BLaER1 treated with 17β-estradiol and CSF1 and Interleukin-3, amounts not matched to agents 10 nM and 100 nM (cell line): ENCODE measurements at regions not wholly inside any gene's neighbourhood (a gene's known extent, or its start where the extent isn't known, plus 50 kb on each side); places are given as distances from the start of the nearest gene placed in this dataset.

Experiments
- H3K27ac ChIP-seq, 11 experiments: shearing (Covaris generic); formaldehyde crosslinking; 2 replicates each; pipeline ENCODE4 v1.8.1; 2022
- H3K27me3 ChIP-seq, 11 experiments: shearing (Covaris generic); formaldehyde crosslinking; 2 replicates each; pipeline ENCODE4 v1.8.1; 2022
- H3K36me3 ChIP-seq, 11 experiments: shearing (Covaris generic); formaldehyde crosslinking; 2 replicates each; pipeline ENCODE4 v1.8.1; 2022
- H3K4me1 ChIP-seq, 10 experiments: shearing (Covaris generic); formaldehyde crosslinking; 2 replicates each; pipeline ENCODE4 v1.8.1; 2022
- H3K4me2 ChIP-seq, 11 experiments: shearing (Covaris generic); formaldehyde crosslinking; 2 replicates each; pipeline ENCODE4 v1.8.1; 2022
- H3K4me3 ChIP-seq, 10 experiments: shearing (Covaris generic); formaldehyde crosslinking; 2 replicates each; pipeline ENCODE4 v1.8.1; 2022
- H3K9ac ChIP-seq, 11 experiments: shearing (Covaris generic); formaldehyde crosslinking; 2 replicates each; pipeline ENCODE4 v1.8.1; 2022
- H3K9me3 ChIP-seq, 11 experiments: shearing (Covaris generic); formaldehyde crosslinking; replicated peaks in 1 of 11; 2 replicates each; pipeline ENCODE4 v1.8.1; 2022
- H4K20me1 ChIP-seq, 11 experiments: shearing (Covaris generic); formaldehyde crosslinking; 2 replicates each; pipeline ENCODE4 v1.8.1; 2022
- Cebpa-rat ChIP-seq, 11 experiments: shearing (Covaris generic); IDR thresholded peaks; 2 replicates each; pipeline ENCODE4 v1.8.1; 2022

GRCh38 chr21:28719723-28720122 lies 273.0 kb downstream of the LTN1 start:
- TF ChIP-seq Cebpa-rat (IDR thresholded peaks at IDR 0.05) = no peak

DNA sequence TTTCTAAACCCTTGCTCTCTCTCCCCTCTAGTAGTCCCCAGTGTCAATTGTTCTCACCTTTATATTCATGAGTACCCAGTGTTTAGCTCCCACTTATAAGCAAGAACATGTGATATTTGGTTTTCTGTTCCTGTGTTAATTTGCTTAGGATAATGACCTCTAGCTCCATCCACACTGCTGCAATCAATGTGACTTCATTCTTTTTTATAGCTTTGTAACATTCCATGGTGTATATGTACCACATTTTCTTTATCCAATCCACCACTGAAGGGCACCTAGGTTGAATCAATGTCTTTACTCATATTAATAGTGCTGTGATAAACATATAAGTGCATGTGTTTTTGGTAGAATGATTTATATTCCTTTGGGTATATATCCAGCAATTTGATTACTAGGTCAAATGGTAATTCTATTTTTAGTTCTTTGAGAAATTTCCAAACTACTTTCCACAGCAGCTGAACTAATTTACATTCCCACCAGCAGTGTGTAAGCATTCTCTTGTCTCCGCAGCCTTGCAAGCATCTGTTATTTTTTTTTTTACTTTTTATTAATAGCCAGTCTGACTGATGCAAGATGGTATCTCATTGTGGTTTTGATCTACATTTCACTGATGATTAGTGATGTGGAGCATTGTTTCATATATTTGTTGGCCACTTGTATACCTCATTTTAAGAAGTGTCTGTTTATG lies 277.8 kb downstream of the LTN1 start:
- Histone ChIP-seq H3K27ac (peak overlapping the region in 10 of 11 experiments; percentile 25 to 73 (median 58); a peak in 17 of 22 replicates), H3K4me3 (no peak overlapping the region), H3K4me1 (peaks cover 9 to 21% (median 17%) of the 10 kb centered on the region in 10 experiments; a peak in 17 of 20 replicates), H3K9me3 (peaks cover 18 to 42% (median 30%) of the 10 kb centered on the region in 11 experiments), H3K27me3 (no peaks in the 10 kb centered on the region), H3K9ac (peak overlapping the region in 1 of 11 experiments; percentile 12; a peak in 2 of 22 replicates), H3K4me2 (peak overlapping the region; percentile 25 to 58 (median 33); a peak in 20 of 22 replicates), H4K20me1 (no peaks in the 10 kb centered on the region), H3K36me3 (no peaks in the 10 kb centered on the region)
- TF ChIP-seq Cebpa-rat (IDR thresholded peaks at IDR 0.05) = no peak

More at GRCh38 chr21:28719723-28720122, 273.0 kb downstream of the LTN1 start:
- H3K27ac ChIP-seq = no peak overlapping the region
- H3K4me3 ChIP-seq = no peak overlapping the region
- no peaks in the 10 kb centered on the region for H3K36me3 ChIP-seq
- no peaks in the 10 kb centered on the region for H3K27me3 ChIP-seq
- no peak overlapping the region for H3K9ac ChIP-seq
- H4K20me1 ChIP-seq = no peaks in the 10 kb centered on the region
- no peak overlapping the region for H3K4me2 ChIP-seq
- peaks cover 18 to 45% (median 27%) of the 10 kb centered on the region in 11 experiments for H3K9me3 ChIP-seq
- H3K4me1 ChIP-seq = peaks cover 6 to 19% (median 10%) of the 10 kb centered on the region in 10 experiments; a peak in 17 of 20 replicates

- no peak for TF ChIP-seq Cebpa-rat (IDR thresholded peaks at IDR 0.05)
- Histone ChIP-seq H3K36me3 (no peaks in the 10 kb centered on the region), H3K4me2 (no peak overlapping the region), H3K27ac (no peak overlapping the region), H4K20me1 (no peaks in the 10 kb centered on the region), H3K4me1 (peaks cover 9 to 24% (median 17%) of the 10 kb centered on the region in 10 experiments; a peak in 17 of 20 replicates), H3K27me3 (no peaks in the 10 kb centered on the region), H3K9ac (no peak overlapping the region), H3K9me3 (peaks cover 8 to 21% (median 14%) of the 10 kb centered on the region in 11 experiments; a peak in 17 of 22 replicates), H3K4me3 (no peak overlapping the region)
Measured at GRCh38 chr21:28712411-28712810, 280.3 kb downstream of the LTN1 start.

DNA sequence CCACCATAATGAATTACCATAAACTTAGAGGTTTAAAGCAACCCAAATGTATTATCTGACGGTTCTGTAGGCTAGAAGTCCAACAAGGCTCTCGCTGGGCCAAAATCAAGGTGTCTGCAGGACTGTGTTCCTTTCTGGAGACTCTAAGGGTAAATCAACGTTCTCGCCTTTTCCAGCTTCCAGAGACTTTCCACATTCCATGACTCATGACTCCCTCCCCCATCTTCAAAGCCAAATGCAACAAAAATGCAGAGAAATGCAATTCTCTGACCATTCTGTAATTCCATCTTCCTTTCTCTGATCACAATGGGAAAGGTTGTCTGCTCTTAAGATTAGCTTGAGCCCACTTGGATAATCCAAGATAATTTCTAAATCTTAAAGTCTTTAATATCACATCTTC lies 287.1 kb downstream of the LTN1 start:
- Histone ChIP-seq H3K36me3 (no peaks in the 10 kb centered on the region), H3K4me1 (peaks cover 0 to 6% (median 0%) of the 10 kb centered on the region in 10 experiments; a peak in 1 of 20 replicates), H3K27me3 (no peaks in the 10 kb centered on the region), H4K20me1 (no peaks in the 10 kb centered on the region), H3K9ac (no peak overlapping the region), H3K4me3 (no peak overlapping the region), H3K27ac (no peak overlapping the region), H3K4me2 (no peak overlapping the region), H3K9me3 (peaks cover 3 to 18% (median 14%) of the 10 kb centered on the region in 11 experiments; a peak in 16 of 22 replicates)
- no peak for TF ChIP-seq Cebpa-rat (IDR thresholded peaks at IDR 0.05)

- Histone ChIP-seq H3K9me3 (peaks cover 3 to 18% (median 14%) of the 10 kb centered on the region in 11 experiments; a peak in 16 of 22 replicates), H3K4me3 (no peak overlapping the region), H3K27ac (no peak overlapping the region), H3K36me3 (no peaks in the 10 kb centered on the region), H3K4me2 (no peak overlapping the region), H3K9ac (no peak overlapping the region), H4K20me1 (no peaks in the 10 kb centered on the region), H3K4me1 (peaks cover 0 to 4% (median 0%) of the 10 kb centered on the region in 10 experiments; a peak in 1 of 20 replicates), H3K27me3 (no peaks in the 10 kb centered on the region)
- no peak for TF ChIP-seq Cebpa-rat (IDR thresholded peaks at IDR 0.05)
Measured at GRCh38 chr21:28704746-28705145, 287.9 kb downstream of the LTN1 start.

DNA sequence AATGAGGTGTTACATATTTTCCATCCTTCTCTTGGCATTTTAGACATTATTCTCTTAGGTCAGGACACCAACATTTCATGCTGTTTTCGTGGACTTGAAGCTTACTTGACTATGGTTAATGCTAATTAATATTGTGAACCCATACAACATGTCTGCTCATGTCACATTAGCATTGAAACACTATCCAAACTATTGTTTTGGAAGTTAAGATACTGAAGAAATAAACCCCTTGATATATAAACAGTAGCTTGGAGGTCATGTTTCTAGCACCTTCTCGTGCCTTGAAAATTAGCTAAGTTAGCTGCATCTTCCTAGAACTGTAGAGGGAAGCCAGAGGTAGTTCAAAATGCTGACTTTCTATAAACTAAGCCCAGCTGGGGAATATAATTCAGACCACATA lies 288.8 kb downstream of the LTN1 start:
- no peak overlapping the region for H3K27ac ChIP-seq
- no peak overlapping the region for H3K4me2 ChIP-seq
- peaks cover 3 to 16% (median 14%) of the 10 kb centered on the region in 11 experiments; a peak in 16 of 22 replicates for H3K9me3 ChIP-seq
- no peak overlapping the region for H3K9ac ChIP-seq
- no peaks in the 10 kb centered on the region for H4K20me1 ChIP-seq
- H3K27me3 ChIP-seq = no peaks in the 10 kb centered on the region
- no peaks in the 10 kb centered on the region for H3K36me3 ChIP-seq
- H3K4me1 ChIP-seq = no peaks in the 10 kb centered on the region
- TF ChIP-seq Cebpa-rat (IDR thresholded peaks at IDR 0.05) = no peak
- H3K4me3 ChIP-seq = no peak overlapping the region

DNA sequence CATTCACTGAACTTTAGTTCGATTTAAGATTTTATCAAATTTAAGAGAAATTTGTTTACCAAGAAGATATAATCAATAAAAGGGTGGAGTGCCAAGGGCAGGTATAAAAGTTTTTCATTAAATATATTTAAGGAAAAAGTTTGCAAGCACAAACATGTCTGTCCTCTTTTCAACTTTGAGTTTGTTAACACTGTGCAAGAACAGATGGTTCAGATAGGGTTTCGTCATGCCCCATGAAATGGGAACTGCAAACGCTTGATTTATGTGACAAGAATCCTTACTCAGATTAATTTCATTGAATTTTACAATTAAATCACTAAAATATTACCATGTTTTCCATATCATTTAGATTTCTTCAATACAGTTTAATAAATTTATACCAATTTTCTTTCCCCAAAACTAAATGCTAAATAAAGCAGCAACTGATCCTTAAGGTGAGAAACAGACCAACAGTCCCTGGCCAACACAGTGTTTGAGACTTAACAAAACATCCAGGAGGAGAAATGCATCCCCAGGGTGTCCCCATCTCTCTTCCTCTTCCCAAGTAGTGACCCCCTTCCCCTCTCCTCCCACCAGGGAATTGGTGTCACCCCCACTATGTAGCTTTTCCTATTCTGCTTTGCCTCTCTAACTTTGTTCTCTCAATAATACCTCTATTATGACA lies 292.9 kb downstream of the LTN1 start:
- H3K4me3 ChIP-seq = no peak overlapping the region
- H3K4me1 ChIP-seq = no peaks in the 10 kb centered on the region
- H3K4me2 ChIP-seq = no peak overlapping the region
- no peak overlapping the region for H3K27ac ChIP-seq
- H4K20me1 ChIP-seq = no peaks in the 10 kb centered on the region
- H3K9me3 ChIP-seq = peaks cover 3 to 33% (median 15%) of the 10 kb centered on the region in 11 experiments; a peak in 17 of 22 replicates
- H3K9ac ChIP-seq = no peak overlapping the region
- TF ChIP-seq Cebpa-rat (IDR thresholded peaks at IDR 0.05) = no peak
- no peaks in the 10 kb centered on the region for H3K36me3 ChIP-seq
- no peaks in the 10 kb centered on the region for H3K27me3 ChIP-seq

- Histone ChIP-seq H3K27me3 (no peaks in the 10 kb centered on the region), H3K4me3 (no peak overlapping the region), H3K9ac (no peak overlapping the region), H3K36me3 (no peaks in the 10 kb centered on the region), H3K4me1 (no peaks in the 10 kb centered on the region), H3K9me3 (peaks cover 3 to 33% (median 15%) of the 10 kb centered on the region in 11 experiments; a peak in 17 of 22 replicates), H4K20me1 (no peaks in the 10 kb centered on the region), H3K27ac (no peak overlapping the region), H3K4me2 (no peak overlapping the region)
- TF ChIP-seq Cebpa-rat (IDR thresholded peaks at IDR 0.05) = no peak
Measured at GRCh38 chr21:28699186-28699585, 293.5 kb downstream of the LTN1 start.

DNA sequence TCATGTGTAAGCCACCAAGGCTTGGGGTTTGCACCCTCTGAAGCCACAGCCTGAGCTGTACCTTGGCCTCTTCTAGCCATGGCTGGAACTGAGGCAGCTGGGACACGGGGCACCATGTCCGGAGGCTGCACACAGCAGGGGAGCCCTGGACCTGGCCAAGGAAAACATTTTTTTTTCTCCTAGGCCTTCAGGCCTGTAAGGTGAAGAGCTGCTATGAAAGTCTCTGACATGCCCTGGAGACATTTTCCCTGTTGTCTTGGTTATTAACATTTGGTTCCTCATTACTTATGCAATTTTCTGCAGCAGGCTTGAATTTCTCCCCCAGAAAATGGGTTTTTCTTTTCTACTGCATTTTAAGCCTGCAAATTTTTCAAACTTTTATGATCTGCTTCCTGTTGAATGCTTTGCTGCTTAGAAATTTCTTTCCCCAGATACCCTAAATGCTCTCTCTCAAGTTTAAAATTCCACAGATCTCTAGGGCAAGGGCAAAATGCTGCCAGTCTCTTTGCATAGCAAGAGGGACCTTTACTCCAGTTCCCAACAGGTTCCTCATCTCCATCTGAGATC lies 295.8 kb downstream of the LTN1 start:
- H3K4me1 ChIP-seq = no peaks in the 10 kb centered on the region

More for the DNA sequence above, 295.8 kb downstream of the LTN1 start:
- no peaks in the 10 kb centered on the region for H3K36me3 ChIP-seq
- no peak overlapping the region for H3K27ac ChIP-seq
- no peak for TF ChIP-seq Cebpa-rat (IDR thresholded peaks at IDR 0.05)
- H3K4me2 ChIP-seq = no peak overlapping the region
- H3K4me3 ChIP-seq = no peak overlapping the region
- no peaks in the 10 kb centered on the region for H3K27me3 ChIP-seq
- peaks cover 0 to 22% (median 3%) of the 10 kb centered on the region in 11 experiments; a peak in 15 of 22 replicates for H3K9me3 ChIP-seq
- H3K9ac ChIP-seq = no peak overlapping the region
- H4K20me1 ChIP-seq = no peaks in the 10 kb centered on the region
